Neural cell (in vitro differentiated cells): ENCODE measurements at regions not wholly inside any gene's neighbourhood (a gene's known extent, or its start where the extent isn't known, plus 50 kb on each side); places are given as distances from the start of the nearest gene placed in this dataset.

Experiments used
- H2AFZ ChIP-seq: fragments of 200-600, 300-800 bp; sonication (generic), shearing (Covaris generic); 2 replicates; pipeline ENCODE4 v1.6.0; 2014; ENCODE audit warnings: low read depth, mild to moderate bottlenecking, antibody characterized with exemption, low read length, moderate library complexity
- H3F3A ChIP-seq: fragments of 200-600 bp; shearing (Covaris generic); 2 replicates; pipeline ENCODE4 v1.6.1; 2016; ENCODE audit warnings: mild to moderate bottlenecking, moderate library complexity, mixed read lengths, antibody characterized with exemption, low read length; ENCODE audit not compliant: insufficient read depth, poor library complexity, severe bottlenecking
- H3K27ac ChIP-seq: fragments of 200-600, 300-800 bp; sonication (generic), shearing (Covaris generic); 2 replicates; pipeline ENCODE4 v1.5.1; 2014; ENCODE audit warnings: mild to moderate bottlenecking, low read length, moderate library complexity
- H3K27me3 ChIP-seq: fragments of 300-800, 200-600 bp; sonication (generic), shearing (Covaris generic); 2 replicates; pipeline ENCODE4 v1.6.0; 2014; ENCODE audit warnings: mild to moderate bottlenecking, low read depth, low read length, moderate library complexity; ENCODE audit not compliant: insufficient read depth
- H3K36me3 ChIP-seq: fragments of 300-800, 200-600 bp; sonication (generic), shearing (Covaris generic); 2 replicates; pipeline ENCODE4 v1.5.1; 2014; ENCODE audit warnings: mild to moderate bottlenecking, antibody characterized with exemption, low read length, moderate library complexity; ENCODE audit not compliant: insufficient read depth
- H3K4me2 ChIP-seq: fragments of 300-800, 200-600 bp; sonication (generic), shearing (Covaris generic); 2 replicates; pipeline ENCODE4 v1.6.0; 2014; ENCODE audit warnings: mild to moderate bottlenecking, low read length
- H3K4me3 ChIP-seq: fragments of 300-800, 200-600 bp; sonication (generic), shearing (Covaris generic); 2 replicates; pipeline ENCODE4 v1.5.1; 2014; ENCODE audit warnings: mild to moderate bottlenecking, low read length, moderate library complexity
- H3K79me2 ChIP-seq: fragments of 200-600 bp; shearing (Covaris generic); replicated peaks from 2 replicates; pipeline ENCODE4 v1.6.0; 2014; ENCODE audit warnings: mild to moderate bottlenecking, low read length, moderate library complexity; ENCODE audit not compliant: insufficient read depth
- H3K9ac ChIP-seq: fragments of 300-800, 200-600 bp; sonication (generic), shearing (Covaris generic); 2 replicates; pipeline ENCODE4 v1.6.1; 2016; ENCODE audit warnings: mild to moderate bottlenecking, low read length, mixed read lengths
- H3K9me2 ChIP-seq: fragments of 200-600 bp; shearing (Covaris generic); 2 replicates; pipeline ENCODE4 v1.6.1; 2016; ENCODE audit warnings: mild to moderate bottlenecking, low read length, mixed read lengths; ENCODE audit not compliant: insufficient read depth
- H3K9me3 ChIP-seq: fragments of 200-600, 300-800 bp; sonication (generic), shearing (Covaris generic); 2 replicates; pipeline ENCODE4 v1.6.1; 2016; ENCODE audit warnings: mild to moderate bottlenecking, mixed run types, low read length, moderate library complexity, mixed read lengths
- H4K20me1 ChIP-seq: fragments of 200-600 bp; shearing (Covaris generic); 2 replicates; pipeline ENCODE4 v1.6.1; 2016; ENCODE audit warnings: mild to moderate bottlenecking, mixed run types; ENCODE audit not compliant: insufficient read depth
- EP300 ChIP-seq: fragments of 450-650 bp; conservative IDR thresholded peaks from 2 replicates; pipeline ENCODE4 v1.6.1; 2014; ENCODE audit warnings: antibody characterized with exemption, mild to moderate bottlenecking, moderate library complexity; ENCODE audit not compliant: poor library complexity, severe bottlenecking
- EZH2 ChIP-seq: fragments of 200-600, 300-800 bp; shearing (Covaris generic), sonication (generic); IDR thresholded peaks from 2 replicates; pipeline ENCODE4 v1.6.1; 2014; ENCODE audit warnings: antibody characterized with exemption, low read length, borderline replicate concordance, mild to moderate bottlenecking; ENCODE audit not compliant: insufficient read depth, poor library complexity, severe bottlenecking
- MXI1 ChIP-seq: fragments of 450-650 bp; conservative IDR thresholded peaks from 2 replicates; pipeline ENCODE4 v1.6.1; 2014; ENCODE audit warnings: antibody characterized with exemption, mild to moderate bottlenecking; ENCODE audit not compliant: poor library complexity, severe bottlenecking
- POLR2AphosphoS5 ChIP-seq: IDR thresholded peaks from 2 replicates; pipeline ENCODE4 v1.6.1; 2012
- RAD21 ChIP-seq: fragments of 450-650 bp; conservative IDR thresholded peaks from 2 replicates; pipeline ENCODE4 v1.6.1; 2014; ENCODE audit warnings: antibody characterized with exemption, mild to moderate bottlenecking, moderate library complexity
- SMC3 ChIP-seq: fragments of 450-650 bp; conservative IDR thresholded peaks from 2 replicates; pipeline ENCODE4 v1.6.1; 2014; ENCODE audit warnings: antibody characterized with exemption, mild to moderate bottlenecking, moderate library complexity; ENCODE audit not compliant: poor library complexity
- TAF1 ChIP-seq: IDR thresholded peaks from 2 replicates; pipeline ENCODE4 v1.6.1; 2012; ENCODE audit warnings: low read depth
- TF ChIP-seq, protein P1 (sequence below): fragments of 450-650 bp; IDR thresholded peaks from 2 replicates; pipeline ENCODE4 v1.5.1; 2014; ENCODE audit warnings: antibody characterized with exemption, mild to moderate bottlenecking, moderate library complexity; ENCODE audit not compliant: poor library complexity, severe bottlenecking
- TF ChIP-seq, protein P2 (sequence below): IDR thresholded peaks from 2 replicates; pipeline ENCODE4 v1.6.1; 2012; ENCODE audit warnings: borderline replicate concordance

DNA sequence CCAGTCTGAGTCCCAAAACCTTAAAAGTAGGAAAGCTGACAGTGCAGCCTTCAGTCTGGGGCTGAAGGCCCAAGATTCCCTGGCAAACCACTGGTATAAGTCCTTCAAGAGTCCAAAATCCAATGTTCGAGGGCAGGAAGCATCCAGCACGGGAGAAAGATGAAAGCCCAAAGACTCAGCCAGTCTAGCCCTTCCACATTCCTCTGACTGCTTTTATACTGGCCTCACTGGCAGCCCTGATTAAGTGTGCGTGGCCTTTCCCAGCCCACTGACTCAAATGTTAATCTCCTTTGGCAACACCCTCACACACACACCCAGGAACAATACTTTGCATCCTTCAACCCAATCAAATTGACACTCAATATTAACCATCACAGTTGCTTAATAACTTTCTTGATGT is 372.1 kb upstream of the CCDC196 start:
- no peak overlapping the region for H3K4me3 ChIP-seq
- H2AFZ ChIP-seq, result no peak overlapping the region
- H4K20me1 ChIP-seq, result no peaks in the 10 kb centered on the region
- no peaks in the 10 kb centered on the region for H3K36me3 ChIP-seq
- H3K9ac ChIP-seq, result no peak overlapping the region
- no peaks in the 10 kb centered on the region for H3F3A ChIP-seq
- no peaks in the 10 kb centered on the region for H3K27me3 ChIP-seq
- no peak overlapping the region for H3K27ac ChIP-seq
- H3K4me2 ChIP-seq, result no peak overlapping the region
- TF ChIP-seq, protein P1, sequence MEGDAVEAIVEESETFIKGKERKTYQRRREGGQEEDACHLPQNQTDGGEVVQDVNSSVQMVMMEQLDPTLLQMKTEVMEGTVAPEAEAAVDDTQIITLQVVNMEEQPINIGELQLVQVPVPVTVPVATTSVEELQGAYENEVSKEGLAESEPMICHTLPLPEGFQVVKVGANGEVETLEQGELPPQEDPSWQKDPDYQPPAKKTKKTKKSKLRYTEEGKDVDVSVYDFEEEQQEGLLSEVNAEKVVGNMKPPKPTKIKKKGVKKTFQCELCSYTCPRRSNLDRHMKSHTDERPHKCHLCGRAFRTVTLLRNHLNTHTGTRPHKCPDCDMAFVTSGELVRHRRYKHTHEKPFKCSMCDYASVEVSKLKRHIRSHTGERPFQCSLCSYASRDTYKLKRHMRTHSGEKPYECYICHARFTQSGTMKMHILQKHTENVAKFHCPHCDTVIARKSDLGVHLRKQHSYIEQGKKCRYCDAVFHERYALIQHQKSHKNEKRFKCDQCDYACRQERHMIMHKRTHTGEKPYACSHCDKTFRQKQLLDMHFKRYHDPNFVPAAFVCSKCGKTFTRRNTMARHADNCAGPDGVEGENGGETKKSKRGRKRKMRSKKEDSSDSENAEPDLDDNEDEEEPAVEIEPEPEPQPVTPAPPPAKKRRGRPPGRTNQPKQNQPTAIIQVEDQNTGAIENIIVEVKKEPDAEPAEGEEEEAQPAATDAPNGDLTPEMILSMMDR, result no peak
- TF ChIP-seq SMC3 (no peak), POLR2AphosphoS5 (no peak), MXI1 (no peak), EP300 (no peak), EZH2 (no peak), RAD21 (no peak), TAF1 (no peak)
- TF ChIP-seq, protein P2, sequence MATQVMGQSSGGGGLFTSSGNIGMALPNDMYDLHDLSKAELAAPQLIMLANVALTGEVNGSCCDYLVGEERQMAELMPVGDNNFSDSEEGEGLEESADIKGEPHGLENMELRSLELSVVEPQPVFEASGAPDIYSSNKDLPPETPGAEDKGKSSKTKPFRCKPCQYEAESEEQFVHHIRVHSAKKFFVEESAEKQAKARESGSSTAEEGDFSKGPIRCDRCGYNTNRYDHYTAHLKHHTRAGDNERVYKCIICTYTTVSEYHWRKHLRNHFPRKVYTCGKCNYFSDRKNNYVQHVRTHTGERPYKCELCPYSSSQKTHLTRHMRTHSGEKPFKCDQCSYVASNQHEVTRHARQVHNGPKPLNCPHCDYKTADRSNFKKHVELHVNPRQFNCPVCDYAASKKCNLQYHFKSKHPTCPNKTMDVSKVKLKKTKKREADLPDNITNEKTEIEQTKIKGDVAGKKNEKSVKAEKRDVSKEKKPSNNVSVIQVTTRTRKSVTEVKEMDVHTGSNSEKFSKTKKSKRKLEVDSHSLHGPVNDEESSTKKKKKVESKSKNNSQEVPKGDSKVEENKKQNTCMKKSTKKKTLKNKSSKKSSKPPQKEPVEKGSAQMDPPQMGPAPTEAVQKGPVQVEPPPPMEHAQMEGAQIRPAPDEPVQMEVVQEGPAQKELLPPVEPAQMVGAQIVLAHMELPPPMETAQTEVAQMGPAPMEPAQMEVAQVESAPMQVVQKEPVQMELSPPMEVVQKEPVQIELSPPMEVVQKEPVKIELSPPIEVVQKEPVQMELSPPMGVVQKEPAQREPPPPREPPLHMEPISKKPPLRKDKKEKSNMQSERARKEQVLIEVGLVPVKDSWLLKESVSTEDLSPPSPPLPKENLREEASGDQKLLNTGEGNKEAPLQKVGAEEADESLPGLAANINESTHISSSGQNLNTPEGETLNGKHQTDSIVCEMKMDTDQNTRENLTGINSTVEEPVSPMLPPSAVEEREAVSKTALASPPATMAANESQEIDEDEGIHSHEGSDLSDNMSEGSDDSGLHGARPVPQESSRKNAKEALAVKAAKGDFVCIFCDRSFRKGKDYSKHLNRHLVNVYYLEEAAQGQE, result no peak
- no peaks in the 10 kb centered on the region for H3K9me3 ChIP-seq
- no peaks in the 10 kb centered on the region for H3K79me2 ChIP-seq
- no peaks in the 10 kb centered on the region for H3K9me2 ChIP-seq

DNA sequence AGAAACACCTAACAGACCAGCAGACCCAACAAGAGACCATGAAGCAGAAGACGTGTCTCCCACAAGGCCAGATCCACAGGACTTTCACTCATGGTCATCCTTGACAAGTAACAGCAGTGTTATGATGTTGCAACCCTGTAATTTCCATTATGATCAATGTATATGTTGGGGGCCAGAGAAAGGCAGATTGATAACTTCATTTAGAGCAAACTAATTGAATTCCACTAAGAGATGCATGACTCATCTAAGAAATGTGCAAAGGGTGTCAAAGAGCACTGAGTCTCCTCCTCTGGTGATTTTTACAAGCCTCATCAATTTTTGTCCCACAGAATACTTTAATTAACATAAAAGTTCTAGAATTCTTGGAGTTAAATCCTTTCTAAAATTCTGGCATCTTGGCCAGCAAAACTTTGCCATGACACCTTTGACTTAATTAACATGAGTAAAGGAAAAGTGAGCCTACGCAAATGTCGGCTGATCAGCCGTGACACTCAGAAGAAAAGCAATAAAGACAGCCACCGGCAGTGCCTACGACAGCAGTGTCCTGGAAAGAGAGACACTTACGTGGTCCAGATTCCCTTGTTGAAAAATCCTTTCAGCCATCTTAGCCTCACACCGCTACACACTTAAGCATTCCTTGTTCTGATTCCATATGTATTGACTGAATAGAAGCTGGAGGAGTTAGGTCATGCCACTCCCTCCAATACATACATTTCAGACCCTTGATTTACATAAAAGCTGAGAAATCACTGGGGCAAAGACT is 370.2 kb upstream of the CCDC196 start:
- Histone ChIP-seq H3K36me3 (no peaks in the 10 kb centered on the region), H3K4me2 (no peak overlapping the region), H3K9me2 (no peaks in the 10 kb centered on the region), H4K20me1 (no peaks in the 10 kb centered on the region), H3K79me2 (no peaks in the 10 kb centered on the region), H3K9me3 (no peaks in the 10 kb centered on the region), H3K27me3 (no peaks in the 10 kb centered on the region), H3K27ac (no peak overlapping the region), H3K9ac (no peak overlapping the region), H3F3A (no peaks in the 10 kb centered on the region), H3K4me3 (no peak overlapping the region), H2AFZ (no peak overlapping the region)
- no peak for TF ChIP-seq POLR2AphosphoS5
- TF ChIP-seq MXI1, result no peak
- no peak for TF ChIP-seq RAD21
- TF ChIP-seq, protein P1, result no peak
- TF ChIP-seq SMC3, result no peak
- TF ChIP-seq EP300, result no peak
- TF ChIP-seq, protein P2, result no peak
- no peak for TF ChIP-seq TAF1
- TF ChIP-seq EZH2, result no peak
